PFSK-1 (cell line): ENCODE measurements at regions not wholly inside any gene's neighbourhood (a gene's known extent, or its start where the extent isn't known, plus 50 kb on each side); places are given as distances from the start of the nearest gene placed in this dataset.

ENCODE experiments used
- FOXP2 ChIP-seq: optimal IDR thresholded peaks from 2 replicates; pipeline ENCODE3; 2011; ENCODE audit warnings: borderline replicate concordance, control low read depth, inconsistent platforms; ENCODE audit not compliant: insufficient read depth; ENCODE audit errors: extremely low read length, extremely low read depth
- POLR2AphosphoS5 ChIP-seq: IDR thresholded peaks from 2 replicates; pipeline ENCODE4 v1.6.1; 2012; ENCODE audit warnings: low read depth, mild to moderate bottlenecking, control low read depth, low read length, moderate library complexity
- REST ChIP-seq, 2 experiments: IDR thresholded peaks; 2 replicates each; pipeline versions ENCODE4 v1.6.1 to v1.8.0; 2011 to 2012; ENCODE audit warnings: low read depth in 2 of 2, low read length in 2 of 2, control low read depth in 1 of 2, inconsistent platforms in 1 of 2, mild to moderate bottlenecking in 1 of 2, moderate library complexity in 1 of 2; ENCODE audit not compliant: insufficient read depth in 1 of 2
- SIN3A ChIP-seq: IDR thresholded peaks from 2 replicates; pipeline ENCODE4 v1.6.1; 2012; ENCODE audit warnings: mild to moderate bottlenecking, low read length, moderate library complexity, borderline replicate concordance; ENCODE audit not compliant: insufficient read depth
- TAF1 ChIP-seq: IDR thresholded peaks from 2 replicates; pipeline ENCODE4 v1.6.1; 2012; ENCODE audit warnings: low read length, control low read depth, borderline replicate concordance; ENCODE audit not compliant: insufficient read depth

GRCh38 chr1:4179914-4180735 lies 280.1 kb upstream of the C1orf174 start:
- TF ChIP-seq FOXP2 (no peak), TAF1 (no peak), REST (IDR thresholded peaks at IDR 0.05; ENCODE audit: insufficient read depth in 1 of 2, low read depth in 2 of 2, low read length in 2 of 2) (no peak), POLR2AphosphoS5 (no peak), SIN3A (no peak)

GRCh38 chr1:4203501-4203900 lies 303.4 kb upstream of the C1orf174 start:
- no peak for TF ChIP-seq TAF1
- TF ChIP-seq SIN3A = no peak
- no peak for TF ChIP-seq REST (IDR thresholded peaks at IDR 0.05; ENCODE audit: insufficient read depth in 1 of 2, low read depth in 2 of 2, low read length in 2 of 2)
- TF ChIP-seq POLR2AphosphoS5 = no peak
- no peak for TF ChIP-seq FOXP2

- TF ChIP-seq TAF1 (no peak), SIN3A (no peak), REST (IDR thresholded peaks at IDR 0.05; ENCODE audit: insufficient read depth in 1 of 2, low read depth in 2 of 2, low read length in 2 of 2) (no peak), FOXP2 (no peak), POLR2AphosphoS5 (no peak)
These were observed 307.1 kb upstream of the C1orf174 start for GRCh38 chr1:4207183-4207582.

- no peak for TF ChIP-seq FOXP2
- TF ChIP-seq SIN3A = no peak
- no peak for TF ChIP-seq TAF1
- no peak for TF ChIP-seq REST (IDR thresholded peaks at IDR 0.05; ENCODE audit: insufficient read depth in 1 of 2, low read depth in 2 of 2, low read length in 2 of 2)
These were observed 308.0 kb upstream of the C1orf174 start for GRCh38 chr1:4207842-4208692.
